ENCODE measurements at regions not wholly inside any gene's neighbourhood (a gene's known extent, or its start where the extent isn't known, plus 50 kb on each side); places are given as distances from the start of the nearest gene placed in this dataset.

DNA sequence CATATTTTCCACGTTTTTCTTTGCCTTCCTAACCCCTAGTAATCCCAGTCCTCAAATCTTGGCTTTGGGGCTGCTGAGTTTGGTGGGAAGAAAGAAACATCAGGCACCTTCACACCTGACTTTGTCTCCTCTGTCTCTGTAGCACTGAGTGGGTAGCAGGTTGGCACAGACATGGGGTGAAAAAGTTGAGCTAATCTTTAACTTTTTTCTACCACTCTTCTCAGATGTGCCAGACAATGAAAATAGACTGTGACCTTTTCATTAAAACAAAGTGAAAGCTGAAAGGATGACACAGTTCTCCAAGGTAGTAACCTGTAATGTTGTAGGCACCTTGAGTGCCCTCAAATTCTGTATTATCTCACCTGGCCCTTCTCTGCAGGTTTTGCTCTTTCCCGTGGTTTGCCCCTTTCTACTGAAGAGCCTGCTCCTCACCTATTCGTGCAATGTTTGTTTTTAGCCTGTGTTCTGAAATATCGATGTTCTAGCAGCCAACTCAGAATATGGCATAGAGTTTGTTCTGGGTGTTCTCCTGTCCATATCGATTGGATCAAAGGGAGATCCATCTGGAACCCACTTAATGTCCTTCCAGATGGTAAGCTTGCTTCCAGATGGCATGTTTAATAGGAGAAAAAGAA is 57.8 kb upstream of the ATXN1 start:
- DNase-seq (ENCODE audit: low spot score in 2 of 2), result no peak
- Mint-ChIP-seq H3K4me3 (no peak overlapping the region), H3K9me3 (no peaks in the 10 kb centered on the region), H3K36me3 (ENCODE audit: insufficient read depth) (no peaks in the 10 kb centered on the region), H3K4me1 (no peaks in the 10 kb centered on the region), H3K27me3 (no peaks in the 10 kb centered on the region), H3K27ac (ENCODE audit: low read depth) (no peak overlapping the region)
- ATAC-seq (replicated peaks; ENCODE audit: extremely low read depth, poor library complexity, severe bottlenecking), result no peak

DNA sequence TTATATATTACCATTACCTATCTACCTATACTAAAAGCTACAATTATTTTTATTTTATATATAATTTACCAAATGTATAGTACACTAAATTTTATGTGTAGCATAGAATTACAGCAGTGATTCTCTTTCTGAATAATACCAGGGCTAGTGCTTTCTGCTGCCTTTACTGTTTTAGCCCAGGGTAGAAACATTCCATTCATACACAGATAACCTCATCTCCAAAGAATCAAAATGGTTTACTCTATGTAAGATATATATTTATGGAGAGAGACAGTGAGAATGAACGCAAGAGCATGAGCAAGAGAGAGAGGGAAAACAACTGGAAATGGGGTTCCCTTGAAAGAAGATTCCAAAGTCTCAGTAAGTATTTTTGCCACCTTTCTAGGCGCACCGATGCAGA is 56.3 kb upstream of the ATXN1 start:
- Mint-ChIP-seq H3K27ac (ENCODE audit: low read depth) (no peak overlapping the region), H3K4me3 (no peak overlapping the region), H3K9me3 (peaks cover 11% of the 10 kb centered on the region), H3K36me3 (ENCODE audit: insufficient read depth) (peaks cover 2% of the 10 kb centered on the region), H3K4me1 (no peaks in the 10 kb centered on the region), H3K27me3 (no peaks in the 10 kb centered on the region)
- ATAC-seq (replicated peaks; ENCODE audit: extremely low read depth, poor library complexity, severe bottlenecking), result no peak
- no peak for DNase-seq (ENCODE audit: low spot score in 2 of 2)

DNA sequence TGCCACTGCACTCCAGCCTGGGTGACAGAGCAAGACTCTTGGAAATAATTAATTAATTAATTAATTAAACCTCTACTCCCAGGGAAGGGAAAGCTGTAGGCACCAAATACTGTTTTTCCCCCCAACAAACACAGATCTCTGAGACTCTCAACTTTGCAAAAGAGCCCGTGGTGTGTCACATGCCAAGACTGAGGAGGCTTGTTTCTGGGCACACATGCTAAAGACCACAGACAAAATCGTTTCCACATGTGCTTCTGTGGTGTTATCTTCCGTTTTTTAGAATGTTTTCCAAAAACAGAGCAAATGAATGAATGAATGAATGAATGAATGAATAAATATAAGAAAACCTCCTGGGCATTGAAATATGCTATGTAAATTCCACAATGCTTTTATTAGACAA is 55.6 kb upstream of the ATXN1 start:
- ATAC-seq (replicated peaks; ENCODE audit: extremely low read depth, poor library complexity, severe bottlenecking) (no peak), DNase-seq (ENCODE audit: low spot score in 2 of 2) (no peak)
- H3K4me3 Mint-ChIP-seq, result no peak overlapping the region
- no peaks in the 10 kb centered on the region for H3K27me3 Mint-ChIP-seq
- peaks cover 15% of the 10 kb centered on the region for H3K9me3 Mint-ChIP-seq
- H3K36me3 Mint-ChIP-seq (ENCODE audit: insufficient read depth), result peaks cover 2% of the 10 kb centered on the region
- no peak overlapping the region for H3K27ac Mint-ChIP-seq (ENCODE audit: low read depth)
- H3K4me1 Mint-ChIP-seq, result no peaks in the 10 kb centered on the region

DNA sequence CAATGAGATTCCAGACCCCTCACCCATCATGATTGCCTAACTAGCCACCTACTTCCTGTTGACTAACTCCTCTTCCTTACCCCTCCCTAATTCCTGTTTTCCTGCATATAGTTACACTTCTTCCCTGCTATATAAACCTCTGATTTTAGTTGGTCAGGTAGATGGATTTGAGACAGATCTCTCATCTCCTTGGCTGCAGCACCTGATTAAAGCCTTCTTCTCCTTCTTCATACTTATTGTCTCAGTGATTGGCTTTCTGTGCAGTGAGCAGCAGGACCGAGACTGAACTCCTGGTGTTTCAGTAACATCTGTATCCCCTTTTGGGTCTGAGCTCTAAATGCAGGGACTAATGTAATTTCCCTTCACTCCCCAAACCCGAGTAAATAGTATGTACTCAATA is 51.7 kb upstream of the ATXN1 start:
- Mint-ChIP-seq H3K27ac (ENCODE audit: low read depth) (no peak overlapping the region), H3K4me1 (no peaks in the 10 kb centered on the region), H3K9me3 (peaks cover 15% of the 10 kb centered on the region), H3K27me3 (no peaks in the 10 kb centered on the region), H3K4me3 (no peak overlapping the region), H3K36me3 (ENCODE audit: insufficient read depth) (peaks cover 2% of the 10 kb centered on the region)
- ATAC-seq (replicated peaks; ENCODE audit: extremely low read depth, poor library complexity, severe bottlenecking), result no peak
- DNase-seq (ENCODE audit: low spot score in 2 of 2), result no peak

DNA sequence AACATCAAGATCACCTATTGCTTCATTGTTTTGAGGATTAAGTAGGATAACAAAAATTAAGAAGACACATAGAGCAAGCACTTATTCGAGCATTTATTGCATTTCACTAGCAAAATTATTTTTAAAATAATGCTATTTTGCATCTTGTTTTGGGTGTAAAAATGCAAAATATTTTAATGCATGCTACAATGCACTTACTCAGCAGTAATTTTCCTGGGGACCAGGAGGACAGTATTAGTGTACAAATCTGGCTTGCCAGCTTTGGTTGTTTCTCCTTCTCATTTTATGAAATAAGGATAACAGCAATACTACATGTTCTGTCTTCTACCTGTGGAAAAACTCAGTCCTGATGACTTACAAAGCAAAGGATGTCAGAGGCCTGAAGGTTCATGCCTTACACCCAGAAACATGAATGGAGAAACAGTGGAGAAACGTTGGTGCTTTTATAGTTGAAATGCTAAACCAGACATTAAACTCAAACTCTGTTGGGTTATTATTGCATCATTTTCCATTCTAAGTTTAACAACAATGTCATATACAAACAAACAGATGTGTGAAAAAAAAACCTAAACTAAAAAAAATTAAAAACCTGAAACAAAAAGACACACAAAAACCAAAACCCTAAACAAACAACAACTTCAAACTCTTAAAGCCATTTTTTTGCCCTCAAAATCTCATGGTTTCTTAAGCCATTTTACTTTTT is 50.2 kb upstream of the ATXN1 start:
- DNase-seq (ENCODE audit: low spot score in 2 of 2) (no peak), ATAC-seq (replicated peaks; ENCODE audit: extremely low read depth, poor library complexity, severe bottlenecking) (no peak)
- H3K27me3 Mint-ChIP-seq, result no peaks in the 10 kb centered on the region
- no peak overlapping the region for H3K27ac Mint-ChIP-seq (ENCODE audit: low read depth)
- no peak overlapping the region for H3K4me3 Mint-ChIP-seq
- H3K9me3 Mint-ChIP-seq, result peaks cover 15% of the 10 kb centered on the region
- peaks cover 2% of the 10 kb centered on the region for H3K36me3 Mint-ChIP-seq (ENCODE audit: insufficient read depth)
- H3K4me1 Mint-ChIP-seq, result no peaks in the 10 kb centered on the region

All from central memory CD8-positive, alpha-beta T cell (primary cell).